Sigmoid colon (tissue), 6 donors: ENCODE measurements at regions not wholly inside any gene's neighbourhood (a gene's known extent, or its start where the extent isn't known, plus 50 kb on each side); places are given as distances from the start of the nearest gene placed in this dataset.

Experiments
- DNase-seq: peaks from one replicate; pipeline ENCODE4 v3.0.0-alpha.2; 2019
- H3K27ac ChIP-seq, 4 donors: fragments of 200-600 bp; sonication (generic); one replicate each; pipeline ENCODE4 v1.5.1; 2016 to 2019; ENCODE audit warnings: mild to moderate bottlenecking in 1 of 4
- H3K27me3 ChIP-seq, 3 donors: fragments of 200-600 bp; sonication (generic); one replicate each; pipeline ENCODE4 v1.5.1; 2019; ENCODE audit warnings: mild to moderate bottlenecking in 1 of 3
- H3K36me3 ChIP-seq, 4 donors: fragments of 200-600 bp; sonication (generic); one replicate each; pipeline ENCODE4 v1.5.1; 2016 to 2019
- H3K4me1 ChIP-seq, 4 donors: fragments of 200-600 bp; sonication (generic); one replicate each; pipeline ENCODE4 v1.5.1; 2017 to 2019
- H3K4me3 ChIP-seq, 4 donors: fragments of 200-600 bp; sonication (generic); one replicate each; pipeline ENCODE4 v1.5.1; 2017 to 2019; ENCODE audit warnings: mild to moderate bottlenecking in 2 of 4, moderate library complexity in 1 of 4
- H3K9me3 ChIP-seq, 4 donors: fragments of 200-600 bp in 3 of 4; sonication (generic) in 3 of 4; one replicate each; pipeline versions ENCODE4 v1.5.1 to v1.6.1; 2013 to 2019
- EP300 ChIP-seq, 4 donors: sonication (generic); formaldehyde crosslinking; IDR thresholded peaks; one replicate each; pipeline ENCODE4 v1.6.1; 2017; ENCODE audit warnings: antibody characterized with exemption in 4 of 4
- POLR2A ChIP-seq, 2 donors: fragments of 450-650 bp; IDR thresholded peaks; one replicate each; pipeline ENCODE4 v1.6.1; 2016; ENCODE audit warnings: antibody characterized with exemption in 2 of 2, mild to moderate bottlenecking in 2 of 2, moderate library complexity in 2 of 2
- POLR2AphosphoS5 ChIP-seq, 4 donors: sonication (generic); formaldehyde crosslinking; IDR thresholded peaks; one replicate each; pipeline ENCODE4 v1.6.1; 2017; ENCODE audit warnings: antibody characterized with exemption in 4 of 4
- WGBS, 2 donors: extraction: QIAGEN DNeasy Blood & Tissue Kit; methylation state at CpG; one replicate each; pipeline ENCODE4 v1.1.7; 2013; 5-methylcytosine and 5-hydroxymethylcytosine counted together
- intact Hi-C: fragments of 100-400 bp; cut with DNase I; formaldehyde crosslinking; loops from one replicate; pipeline ENCODE4 v1.15.1; 2023
- TF ChIP-seq, protein P1 (sequence below), 4 experiments: fragments of 450-650 bp in 3 of 4; fragments of 200-600 bp in 1 of 4; IDR thresholded peaks; one replicate each; pipeline ENCODE4 v1.5.1; 2016 to 2019; ENCODE audit warnings: antibody characterized with exemption in 4 of 4, mild to moderate bottlenecking in 3 of 4, moderate library complexity in 2 of 4
- donor health status: healthy with polysubstance abuse.
- donor health status: healthy.

DNA sequence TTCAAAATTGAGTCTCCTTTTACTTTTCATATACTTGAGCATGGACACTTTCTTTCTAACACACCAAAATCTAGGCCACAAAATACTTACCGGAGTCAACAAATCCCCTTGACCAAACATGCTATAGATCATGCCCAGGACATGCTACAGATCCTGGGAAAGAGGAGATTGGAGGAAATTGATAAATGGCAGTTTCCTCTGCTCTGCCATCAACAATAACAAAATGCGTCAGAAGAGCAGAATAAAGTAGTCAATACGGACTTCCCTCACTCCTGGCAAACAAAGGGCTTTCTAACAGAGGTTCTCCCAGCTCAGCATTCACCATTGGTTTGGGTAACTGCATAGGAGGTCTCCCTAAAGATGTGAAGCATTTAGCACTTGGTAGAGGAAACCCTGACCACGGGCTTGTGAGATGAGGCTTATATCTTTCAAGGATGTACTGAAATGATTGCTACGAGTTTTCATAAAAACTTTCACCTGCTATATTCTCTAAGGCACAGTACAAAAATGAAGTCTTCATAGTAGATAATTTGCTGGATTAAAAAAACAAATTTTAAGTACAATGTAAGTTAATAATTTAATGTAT is 283.8 kb upstream of the RUNX1 start:
- intact Hi-C loops: no loop called here
- no peak for DNase-seq
- WGBS, 2 donors: 83 to 89% methylated on average over 5 of the region's 5 CpGs
- Histone ChIP-seq H3K36me3 (no peaks in the 10 kb centered on the region), H3K4me1 (peaks cover 0 to 5% (median 2%) of the 10 kb centered on the region in 4 donors), H3K27me3 (no peaks in the 10 kb centered on the region), H3K4me3 (no peak overlapping the region), H3K27ac (no peak overlapping the region), H3K9me3 (no peaks in the 10 kb centered on the region)
- TF ChIP-seq POLR2AphosphoS5 (IDR thresholded peaks at IDR 0.05): no peak
- TF ChIP-seq POLR2A (IDR thresholded peaks at IDR 0.05): no peak
- TF ChIP-seq, protein P1, sequence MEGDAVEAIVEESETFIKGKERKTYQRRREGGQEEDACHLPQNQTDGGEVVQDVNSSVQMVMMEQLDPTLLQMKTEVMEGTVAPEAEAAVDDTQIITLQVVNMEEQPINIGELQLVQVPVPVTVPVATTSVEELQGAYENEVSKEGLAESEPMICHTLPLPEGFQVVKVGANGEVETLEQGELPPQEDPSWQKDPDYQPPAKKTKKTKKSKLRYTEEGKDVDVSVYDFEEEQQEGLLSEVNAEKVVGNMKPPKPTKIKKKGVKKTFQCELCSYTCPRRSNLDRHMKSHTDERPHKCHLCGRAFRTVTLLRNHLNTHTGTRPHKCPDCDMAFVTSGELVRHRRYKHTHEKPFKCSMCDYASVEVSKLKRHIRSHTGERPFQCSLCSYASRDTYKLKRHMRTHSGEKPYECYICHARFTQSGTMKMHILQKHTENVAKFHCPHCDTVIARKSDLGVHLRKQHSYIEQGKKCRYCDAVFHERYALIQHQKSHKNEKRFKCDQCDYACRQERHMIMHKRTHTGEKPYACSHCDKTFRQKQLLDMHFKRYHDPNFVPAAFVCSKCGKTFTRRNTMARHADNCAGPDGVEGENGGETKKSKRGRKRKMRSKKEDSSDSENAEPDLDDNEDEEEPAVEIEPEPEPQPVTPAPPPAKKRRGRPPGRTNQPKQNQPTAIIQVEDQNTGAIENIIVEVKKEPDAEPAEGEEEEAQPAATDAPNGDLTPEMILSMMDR (IDR thresholded peaks at IDR 0.05): no peak
- no peak for TF ChIP-seq EP300 (IDR thresholded peaks at IDR 0.05)

DNA sequence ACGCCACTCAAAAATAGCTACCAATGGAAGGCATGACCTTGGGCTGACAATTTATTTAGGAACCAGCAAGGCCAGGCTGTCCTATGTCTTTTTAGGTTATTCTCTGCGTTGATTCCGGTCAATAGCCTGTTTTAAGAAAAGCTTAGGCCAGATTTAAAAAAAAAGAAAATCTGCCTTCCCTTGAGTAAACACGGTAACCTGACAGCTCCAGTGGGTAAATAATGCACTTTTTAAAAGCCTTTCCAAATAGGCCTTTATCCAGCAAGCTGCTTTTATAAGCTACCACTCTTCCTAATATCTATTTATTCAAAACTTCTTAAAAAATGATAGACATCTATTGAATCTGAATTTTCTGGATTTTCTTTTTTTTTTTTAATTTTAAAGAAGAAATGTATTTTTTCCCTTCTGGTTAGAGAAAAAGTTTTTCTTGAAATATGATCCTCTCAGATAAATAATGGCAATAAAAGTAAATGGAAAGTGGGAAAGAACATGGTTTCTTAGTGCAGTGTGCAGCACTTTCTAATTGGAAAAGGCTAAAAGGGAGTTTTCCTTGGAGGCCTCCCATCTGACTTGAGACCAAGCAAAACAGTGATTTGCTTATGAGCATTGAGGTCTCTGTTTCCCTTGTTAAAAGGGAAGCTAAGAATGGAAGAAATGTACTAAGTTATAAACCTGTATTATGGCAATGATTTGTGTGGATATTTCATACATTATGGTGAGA is 281.0 kb upstream of the RUNX1 start:
- H3K9me3 ChIP-seq: no peaks in the 10 kb centered on the region
- no peak for DNase-seq
- H3K4me1 ChIP-seq: peaks cover 0 to 29% (median 22%) of the 10 kb centered on the region in 4 donors
- no peak overlapping the region for H3K27ac ChIP-seq
- no peak for TF ChIP-seq POLR2AphosphoS5 (IDR thresholded peaks at IDR 0.05)
- TF ChIP-seq, protein P1 (IDR thresholded peaks at IDR 0.05): no peak
- TF ChIP-seq EP300 (IDR thresholded peaks at IDR 0.05): no peak
- no peak for TF ChIP-seq POLR2A (IDR thresholded peaks at IDR 0.05)
- intact Hi-C loops: loop anchor here (5.0 kb wide), 1 partner anchor 62 kb away; no protein-coding TSS in a partner anchor
- H3K36me3 ChIP-seq: no peaks in the 10 kb centered on the region
- 85 to 87% methylated on average over 4 of the region's 4 CpGs for WGBS, 2 donors
- no peaks in the 10 kb centered on the region for H3K27me3 ChIP-seq
- no peak overlapping the region for H3K4me3 ChIP-seq

DNA sequence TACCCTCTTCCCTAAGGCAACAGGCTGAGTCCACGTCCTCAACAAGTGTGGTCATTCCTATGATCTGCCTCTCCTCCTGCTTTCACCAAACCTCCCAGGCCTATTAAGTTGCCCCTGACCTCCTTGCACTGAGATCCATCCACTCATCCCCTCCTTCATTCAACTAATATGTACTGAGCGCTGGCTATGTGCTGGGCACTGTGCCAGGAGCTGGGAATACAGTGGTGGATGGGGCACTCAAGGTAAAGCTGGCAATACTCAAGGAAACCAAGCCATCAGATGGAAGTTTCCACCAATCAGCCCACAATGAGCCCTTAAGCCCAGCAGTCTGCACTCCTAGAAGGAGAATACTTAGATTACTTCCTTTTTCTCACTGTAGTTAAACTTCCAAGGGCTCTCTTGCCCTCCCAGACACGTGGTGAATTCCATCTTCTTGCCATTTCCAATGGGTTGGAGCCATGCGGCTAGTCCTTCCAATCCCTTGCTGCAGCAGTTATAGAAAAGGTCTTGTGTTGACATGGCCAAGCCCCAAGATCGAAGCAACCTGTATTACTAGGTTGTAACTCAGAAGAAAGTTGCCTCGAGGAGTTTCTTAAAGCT is 279.9 kb upstream of the RUNX1 start:
- DNase-seq: no peak
- 78 to 79% methylated on average over 6 of the region's 6 CpGs for WGBS, 2 donors
- intact Hi-C loops: loop anchor here (5.0 kb wide), 1 partner anchor 63 kb away; no protein-coding TSS in a partner anchor
- no peaks in the 10 kb centered on the region for H3K9me3 ChIP-seq
- H3K4me3 ChIP-seq: no peak overlapping the region
- TF ChIP-seq, protein P1 (IDR thresholded peaks at IDR 0.05): no peak
- TF ChIP-seq POLR2AphosphoS5 (IDR thresholded peaks at IDR 0.05): no peak
- TF ChIP-seq POLR2A (IDR thresholded peaks at IDR 0.05): no peak
- TF ChIP-seq EP300 (IDR thresholded peaks at IDR 0.05): no peak
- H3K36me3 ChIP-seq: no peaks in the 10 kb centered on the region
- no peaks in the 10 kb centered on the region for H3K27me3 ChIP-seq
- H3K27ac ChIP-seq: no peak overlapping the region
- H3K4me1 ChIP-seq: peaks cover 0 to 40% (median 33%) of the 10 kb centered on the region in 4 donors

DNA sequence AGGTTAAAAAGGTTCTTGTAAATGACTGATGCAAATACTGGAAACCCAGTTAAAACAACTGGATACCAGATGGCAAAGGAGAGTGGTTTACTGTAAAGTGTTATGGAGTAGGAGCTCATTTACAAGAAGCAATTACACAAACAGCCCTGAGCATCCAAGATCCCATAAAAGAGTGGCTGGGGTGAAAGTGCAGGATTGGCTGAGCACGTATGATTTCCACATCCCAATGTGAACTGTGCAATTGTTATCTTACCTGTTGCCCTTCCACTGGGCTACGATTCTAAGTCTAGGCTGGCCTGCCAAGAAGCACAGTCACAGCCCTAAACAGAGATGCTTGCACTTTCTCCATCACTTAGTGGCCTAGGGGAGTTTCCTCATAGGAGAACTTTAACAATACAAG is 277.6 kb upstream of the RUNX1 start:
- intact Hi-C loops: loop anchor here (5.0 kb wide), 1 partner anchor 66 kb away; no protein-coding TSS in a partner anchor

More for the DNA sequence above, 277.6 kb upstream of the RUNX1 start:
- WGBS, 2 donors: 19 to 73% methylated on average over 2 of the region's 2 CpGs
- Histone ChIP-seq H3K9me3 (no peaks in the 10 kb centered on the region), H3K27ac (peak overlapping the region in 2 of 4 donors; percentile 88 to 91), H3K4me3 (no peak overlapping the region), H3K36me3 (no peaks in the 10 kb centered on the region), H3K4me1 (peaks cover 0 to 49% (median 43%) of the 10 kb centered on the region in 4 donors), H3K27me3 (no peaks in the 10 kb centered on the region)
- no peak for DNase-seq
- TF ChIP-seq, protein P1 (IDR thresholded peaks at IDR 0.05): no peak
- TF ChIP-seq POLR2AphosphoS5 (IDR thresholded peaks at IDR 0.05) (no peak), EP300 (IDR thresholded peaks at IDR 0.05) (no peak), POLR2A (IDR thresholded peaks at IDR 0.05) (no peak)
